OCI-LY7 (cell line): ENCODE measurements at regions not wholly inside any gene's neighbourhood (a gene's known extent, or its start where the extent isn't known, plus 50 kb on each side); places are given as distances from the start of the nearest gene placed in this dataset.

ENCODE experiments used
- CTCF ChIP-seq: fragments of 200-600 bp; sonication (generic); conservative IDR thresholded peaks from 2 replicates; pipeline ENCODE4 v1.5.1; 2014; ENCODE audit warnings: mild to moderate bottlenecking, antibody characterized with exemption, low read length, moderate library complexity, mixed read lengths
- EZH2phosphoT487 ChIP-seq: fragments of 200-600 bp; sonication (generic); IDR thresholded peaks from 2 replicates; pipeline ENCODE4 v1.6.1; 2018; ENCODE audit warnings: low read depth, borderline replicate concordance, mild to moderate bottlenecking, mixed run types, antibody characterized with exemption, low read length, moderate library complexity, mixed read lengths

GRCh38 chr11:87437133-87437843 is 399.6 kb downstream of the TMEM135 start:
- TF ChIP-seq CTCF (no peak), EZH2phosphoT487 (no peak)
